ENCODE measurements at regions not wholly inside any gene's neighbourhood (a gene's known extent, or its start where the extent isn't known, plus 50 kb on each side); places are given as distances from the start of the nearest gene placed in this dataset.

GRCh38 chr6:99148111-99148510 is 200.4 kb upstream of the FBXL4 start:
- TF ChIP-seq CTCF (IDR thresholded peaks at IDR 0.05; ENCODE audit: borderline replicate concordance, extremely low read depth, low read length, poor library complexity, severe bottlenecking) (no peak), EZH2 (IDR thresholded peaks at IDR 0.05; ENCODE audit: borderline replicate concordance, low read depth, low read length, severe bottlenecking) (no peak)
